ENCODE measurements at regions not wholly inside any gene's neighbourhood (a gene's known extent, or its start where the extent isn't known, plus 50 kb on each side); places are given as distances from the start of the nearest gene placed in this dataset.

GRCh38 chr2:43135583-43135982 is 90.8 kb downstream of the ZFP36L2 start:
- Histone ChIP-seq H3K9ac (replicated peaks; ENCODE audit: extremely low read depth, insufficient read depth, low read length) (no peak overlapping the region), H3K79me2 (ENCODE audit: control insufficient read depth, insufficient read depth, low read length) (no peaks in the 10 kb centered on the region), H3K4me3 (replicated peaks in 1 of 3; ENCODE audit: insufficient read depth in 1 of 3, low read depth in 1 of 3, low read length in 3 of 3) (no peak overlapping the region), H4K20me1 (replicated peaks; ENCODE audit: control insufficient read depth, extremely low read depth, insufficient read depth, low read length) (no peaks in the 10 kb centered on the region), H3K27ac (ENCODE audit: insufficient read depth, low read depth, low read length) (no peak overlapping the region), H2AFZ (ENCODE audit: low read depth, low read length) (peak overlapping the region; percentile 43), H3K9me3 (replicated peaks; ENCODE audit: control insufficient read depth, insufficient read depth, low read length) (no peaks in the 10 kb centered on the region), H3K9me1 (replicated peaks; ENCODE audit: control insufficient read depth, extremely low read depth, insufficient read depth, low read length) (no peaks in the 10 kb centered on the region), H3K4me2 (ENCODE audit: insufficient read depth, low read length) (no peak overlapping the region), H3K27me3 (ENCODE audit: control insufficient read depth in 2 of 2, insufficient read depth in 2 of 2, low read length in 2 of 2) (no peaks in the 10 kb centered on the region), H3K4me1 (ENCODE audit: control insufficient read depth, extremely low read depth, insufficient read depth, low read length) (peaks cover 17% of the 10 kb centered on the region), H3K36me3 (ENCODE audit: control insufficient read depth in 2 of 2, extremely low read depth in 1 of 2, insufficient read depth in 2 of 2, low read length in 2 of 2) (no peaks in the 10 kb centered on the region)
- BruUV-seq (replicated peaks), result no TSS peak
- FAIRE-seq, result no peak
- ChIA-PET POLR2A (interaction anchor here (1.1 kb wide), 1 partner anchor 33 kb away, joined by 3 read pairs; no protein-coding TSS in a partner anchor), CTCF (interaction anchor here (1.0 to 2.0 kb wide), 4 partner anchors 13 to 349 kb away, joined by 3 to 5 read pairs (median 4); no protein-coding TSS in a partner anchor)
- TF ChIP-seq GATA2 (IDR thresholded peaks at IDR 0.05; ENCODE audit: insufficient read depth, insufficient read length, low read depth, low read length), result no peak
- TF ChIP-seq, protein P1, sequence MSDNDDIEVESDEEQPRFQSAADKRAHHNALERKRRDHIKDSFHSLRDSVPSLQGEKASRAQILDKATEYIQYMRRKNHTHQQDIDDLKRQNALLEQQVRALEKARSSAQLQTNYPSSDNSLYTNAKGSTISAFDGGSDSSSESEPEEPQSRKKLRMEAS (IDR thresholded peaks at IDR 0.05; ENCODE audit: insufficient read depth, insufficient read length), result no peak
- TF ChIP-seq JUN (IDR thresholded peaks at IDR 0.05; ENCODE audit: borderline replicate concordance, insufficient read depth, insufficient read length, low read depth), result no peak
- no peak for TF ChIP-seq MYC (IDR thresholded peaks at IDR 0.05; ENCODE audit: low read depth, low read length)
- no peak for TF ChIP-seq EZH2 (IDR thresholded peaks at IDR 0.05; ENCODE audit: borderline replicate concordance, low read depth, low read length, severe bottlenecking)
- no peak for TF ChIP-seq POLR2AphosphoS5 (IDR thresholded peaks at IDR 0.05; ENCODE audit: insufficient read depth, low read depth, low read length)
- TF ChIP-seq CTCF (IDR thresholded peaks at IDR 0.05; ENCODE audit: extremely low read depth in 1 of 2, insufficient read depth in 1 of 2, low read depth in 1 of 2, low read length in 2 of 2), result no peak
- TF ChIP-seq FOS (IDR thresholded peaks at IDR 0.05; ENCODE audit: borderline replicate concordance, insufficient read depth, low read length), result no peak
- TF ChIP-seq POLR2A (IDR thresholded peaks at IDR 0.05; ENCODE audit: low read depth, low read length), result no peak
- DNase-seq (ENCODE audit: low read depth, low spot score), result no peak
- dilution Hi-C loops (cut with MboI; ENCODE audit: extremely low pct_ligation_motif_present, low sequenced_read_pairs) (no loop called here), intact Hi-C loops (cut with micrococcal nuclease) (no loop called here)

All from endothelial cell of umbilical vein (primary cell).